Esophagus muscularis mucosa (tissue), 3 donors: ENCODE measurements at regions not wholly inside any gene's neighbourhood (a gene's known extent, or its start where the extent isn't known, plus 50 kb on each side); places are given as distances from the start of the nearest gene placed in this dataset.
"Not testable (repeated sequence)": the region's sequence is repeated elsewhere in the genome, so short reads cannot be mapped to it uniquely, and the experiment has no call there.

Source experiments
- CTCF ChIP-seq, 3 experiments: fragments of 200-600 bp in 2 of 3; fragments of 450-650 bp in 1 of 3; sonication (generic) in 2 of 3; IDR thresholded peaks; one replicate each; pipeline ENCODE4 v1.5.1; 2017 to 2019; ENCODE audit warnings: antibody characterized with exemption in 3 of 3, mild to moderate bottlenecking in 2 of 3, moderate library complexity in 1 of 3
- POLR2AphosphoS5 ChIP-seq, 2 donors: sonication (generic); formaldehyde crosslinking; IDR thresholded peaks; one replicate each; pipeline ENCODE4 v1.6.1; 2017; ENCODE audit warnings: antibody characterized with exemption in 2 of 2

GRCh38 chr13:40356458-40356857, 310.0 kb downstream of the FOXO1 start:
- not testable (repeated sequence) for TF ChIP-seq POLR2AphosphoS5, CTCF (IDR thresholded peaks at IDR 0.05)
